ENCODE measurements at regions not wholly inside any gene's neighbourhood (a gene's known extent, or its start where the extent isn't known, plus 50 kb on each side); places are given as distances from the start of the nearest gene placed in this dataset.
A peak's percentile ranks its signal among the peaks of the same experiment; 100 is the strongest.

- Mint-ChIP-seq H3K27ac (ENCODE audit: unreplicated experiment) (no peak overlapping the region), H3K9me3 (ENCODE audit: unreplicated experiment) (peaks cover 6% of the 10 kb centered on the region), H3K4me3 (ENCODE audit: unreplicated experiment) (no peak overlapping the region), H3K27me3 (ENCODE audit: insufficient read depth, unreplicated experiment) (no peaks in the 10 kb centered on the region), H3K4me1 (ENCODE audit: low read depth, unreplicated experiment) (peaks cover 8% of the 10 kb centered on the region), H3K36me3 (ENCODE audit: insufficient read depth, unreplicated experiment) (no peaks in the 10 kb centered on the region)
- intact Hi-C loops (cut with micrococcal nuclease; ENCODE audit: unreplicated experiment), result no loop called here
- POLR2A ChIA-PET, result no interaction called here
- BruUV-seq (replicated peaks), result no TSS peak
- peak; percentile 14 to 42 for DNase-seq
- Histone ChIP-seq H3K36me3 (ENCODE audit: control insufficient read depth, insufficient read depth, low read length) (no peaks in the 10 kb centered on the region), H3K4me3 (ENCODE audit: low read depth, low read length) (no peak overlapping the region), H3K4me1 (peaks cover 11% of the 10 kb centered on the region; the same call in 1 of the 2 replicates), H3K9me3 (0 out of 2 replicates have a peak, but pooled peaks cover 4% of the 10 kb centered on the region), H3K27me3 (replicated peaks; ENCODE audit: control insufficient read depth, insufficient read depth, low read length) (no peaks in the 10 kb centered on the region)
- CTCF ChIA-PET, result interaction anchor here (0.6 kb wide), 1 partner anchor 664 kb away, joined by 4 read pairs; no protein-coding TSS in a partner anchor
- TF ChIP-seq CTCF (IDR thresholded peaks at IDR 0.05; ENCODE audit: insufficient read depth in 1 of 2, low read depth in 1 of 2, low read length in 1 of 2, severe bottlenecking in 1 of 2, unreplicated experiment in 1 of 2), result no peak
Observed at GRCh38 chr2:192953116-192953515, 758.4 kb upstream of the TMEFF2 start.

GRCh38 chr2:192952245-192952644, 757.5 kb upstream of the TMEFF2 start:
- no peaks in the 10 kb centered on the region for H3K36me3 ChIP-seq (ENCODE audit: control insufficient read depth, insufficient read depth, low read length)
- H3K27me3 ChIP-seq (replicated peaks; ENCODE audit: control insufficient read depth, insufficient read depth, low read length), result no peaks in the 10 kb centered on the region
- ChIA-PET CTCF (no interaction called here), POLR2A (no interaction called here)
- Mint-ChIP-seq H3K4me3 (ENCODE audit: unreplicated experiment) (no peak overlapping the region), H3K36me3 (ENCODE audit: insufficient read depth, unreplicated experiment) (no peaks in the 10 kb centered on the region), H3K27me3 (ENCODE audit: insufficient read depth, unreplicated experiment) (no peaks in the 10 kb centered on the region), H3K27ac (ENCODE audit: unreplicated experiment) (no peak overlapping the region), H3K4me1 (ENCODE audit: low read depth, unreplicated experiment) (peaks cover 8% of the 10 kb centered on the region), H3K9me3 (ENCODE audit: unreplicated experiment) (peaks cover 6% of the 10 kb centered on the region)
- H3K4me1 ChIP-seq, result peaks cover 11% of the 10 kb centered on the region; the same call in 1 of the 2 replicates
- no peak overlapping the region for H3K4me3 ChIP-seq (ENCODE audit: low read depth, low read length)
- H3K9me3 ChIP-seq, result 0 out of 2 replicates have a peak, but pooled peaks cover 4% of the 10 kb centered on the region
- intact Hi-C loops (cut with micrococcal nuclease; ENCODE audit: unreplicated experiment), result no loop called here
- BruUV-seq (replicated peaks), result no TSS peak
- no peak for TF ChIP-seq CTCF (IDR thresholded peaks at IDR 0.05; ENCODE audit: insufficient read depth in 1 of 2, low read depth in 1 of 2, low read length in 1 of 2, severe bottlenecking in 1 of 2, unreplicated experiment in 1 of 2)
- no peak for DNase-seq

- Histone ChIP-seq H3K4me3 (ENCODE audit: low read depth, low read length) (no peak overlapping the region), H3K4me1 (peaks cover 8% of the 10 kb centered on the region; the same call in 1 of the 2 replicates), H3K36me3 (ENCODE audit: control insufficient read depth, insufficient read depth, low read length) (no peaks in the 10 kb centered on the region), H3K9me3 (no peaks in the 10 kb centered on the region), H3K27me3 (replicated peaks; ENCODE audit: control insufficient read depth, insufficient read depth, low read length) (no peaks in the 10 kb centered on the region)
- POLR2A ChIA-PET, result no interaction called here
- Mint-ChIP-seq H3K27me3 (ENCODE audit: insufficient read depth, unreplicated experiment) (no peaks in the 10 kb centered on the region), H3K9me3 (ENCODE audit: unreplicated experiment) (no peaks in the 10 kb centered on the region), H3K36me3 (ENCODE audit: insufficient read depth, unreplicated experiment) (no peaks in the 10 kb centered on the region), H3K4me3 (ENCODE audit: unreplicated experiment) (no peak overlapping the region), H3K4me1 (ENCODE audit: low read depth, unreplicated experiment) (peaks cover 6% of the 10 kb centered on the region), H3K27ac (ENCODE audit: unreplicated experiment) (no peak overlapping the region)
- CTCF ChIA-PET, result no interaction called here
- no peak for DNase-seq
- BruUV-seq (replicated peaks), result no TSS peak
- TF ChIP-seq CTCF (IDR thresholded peaks at IDR 0.05; ENCODE audit: insufficient read depth in 1 of 2, low read depth in 1 of 2, low read length in 1 of 2, severe bottlenecking in 1 of 2, unreplicated experiment in 1 of 2), result no peak
- intact Hi-C loops (cut with micrococcal nuclease; ENCODE audit: unreplicated experiment), result no loop called here
Observed at GRCh38 chr2:192948316-192948715, 753.6 kb upstream of the TMEFF2 start.
